ENCODE measurements at regions not wholly inside any gene's neighbourhood (a gene's known extent, or its start where the extent isn't known, plus 50 kb on each side); places are given as distances from the start of the nearest gene placed in this dataset.

- no peak for TF ChIP-seq CTCF (IDR thresholded peaks at IDR 0.05)
- TF ChIP-seq POLR2A (IDR thresholded peaks at IDR 0.05) = no peak
Observed at GRCh38 chr6:126534401-126534800, 194.5 kb downstream of the CENPW start.
